ENCODE measurements at regions not wholly inside any gene's neighbourhood (a gene's known extent, or its start where the extent isn't known, plus 50 kb on each side); places are given as distances from the start of the nearest gene placed in this dataset.

DNA sequence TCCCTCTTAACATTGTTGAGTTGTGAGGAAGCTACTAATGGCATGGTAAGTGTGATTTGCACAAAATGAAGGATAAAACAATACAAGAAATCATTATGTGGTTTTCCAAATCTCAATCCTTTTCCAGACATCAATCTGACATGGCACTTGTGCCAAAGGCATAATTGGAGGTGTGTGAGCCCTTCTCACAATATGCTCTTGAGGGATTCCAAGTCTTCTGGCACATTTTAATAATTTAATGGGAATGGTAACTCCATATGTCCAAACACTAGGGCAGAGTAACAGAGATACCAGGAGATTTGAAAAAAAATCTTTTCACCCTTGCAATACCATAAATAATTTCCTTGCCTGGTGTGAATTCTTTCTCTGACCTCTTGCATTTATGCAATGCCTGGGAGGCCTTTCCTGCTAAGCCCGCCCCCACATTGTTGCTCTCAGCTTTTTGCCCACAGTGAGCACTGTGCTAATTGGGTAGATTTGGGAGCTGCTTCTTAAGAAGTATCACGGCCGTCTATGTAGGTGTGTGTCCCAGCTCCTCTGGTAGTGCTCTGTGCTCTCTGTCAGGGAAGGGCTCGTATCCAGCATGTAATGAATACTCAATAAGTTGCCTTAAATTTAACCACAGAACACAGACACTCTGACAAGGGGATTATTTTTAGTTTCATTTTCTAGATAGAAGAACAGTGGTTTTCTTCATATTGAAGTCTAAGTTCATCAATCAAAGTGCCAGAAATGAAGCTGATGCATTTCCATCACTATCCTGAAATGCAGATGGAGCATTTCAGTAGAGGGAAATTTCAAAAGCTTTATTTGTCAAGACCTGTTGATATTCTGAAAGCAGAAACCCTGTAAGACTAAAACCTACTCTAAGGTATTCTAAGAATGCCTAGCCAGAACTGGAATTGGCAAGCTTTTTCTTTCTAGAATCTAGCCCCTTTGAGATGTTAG is 54.4 kb upstream of the CEP85L start (continued):
- TF ChIP-seq ZNF114 (CRISPR knock-in tag; IDR thresholded peaks at IDR 0.05), result no peak
- TF ChIP-seq, protein P1, sequence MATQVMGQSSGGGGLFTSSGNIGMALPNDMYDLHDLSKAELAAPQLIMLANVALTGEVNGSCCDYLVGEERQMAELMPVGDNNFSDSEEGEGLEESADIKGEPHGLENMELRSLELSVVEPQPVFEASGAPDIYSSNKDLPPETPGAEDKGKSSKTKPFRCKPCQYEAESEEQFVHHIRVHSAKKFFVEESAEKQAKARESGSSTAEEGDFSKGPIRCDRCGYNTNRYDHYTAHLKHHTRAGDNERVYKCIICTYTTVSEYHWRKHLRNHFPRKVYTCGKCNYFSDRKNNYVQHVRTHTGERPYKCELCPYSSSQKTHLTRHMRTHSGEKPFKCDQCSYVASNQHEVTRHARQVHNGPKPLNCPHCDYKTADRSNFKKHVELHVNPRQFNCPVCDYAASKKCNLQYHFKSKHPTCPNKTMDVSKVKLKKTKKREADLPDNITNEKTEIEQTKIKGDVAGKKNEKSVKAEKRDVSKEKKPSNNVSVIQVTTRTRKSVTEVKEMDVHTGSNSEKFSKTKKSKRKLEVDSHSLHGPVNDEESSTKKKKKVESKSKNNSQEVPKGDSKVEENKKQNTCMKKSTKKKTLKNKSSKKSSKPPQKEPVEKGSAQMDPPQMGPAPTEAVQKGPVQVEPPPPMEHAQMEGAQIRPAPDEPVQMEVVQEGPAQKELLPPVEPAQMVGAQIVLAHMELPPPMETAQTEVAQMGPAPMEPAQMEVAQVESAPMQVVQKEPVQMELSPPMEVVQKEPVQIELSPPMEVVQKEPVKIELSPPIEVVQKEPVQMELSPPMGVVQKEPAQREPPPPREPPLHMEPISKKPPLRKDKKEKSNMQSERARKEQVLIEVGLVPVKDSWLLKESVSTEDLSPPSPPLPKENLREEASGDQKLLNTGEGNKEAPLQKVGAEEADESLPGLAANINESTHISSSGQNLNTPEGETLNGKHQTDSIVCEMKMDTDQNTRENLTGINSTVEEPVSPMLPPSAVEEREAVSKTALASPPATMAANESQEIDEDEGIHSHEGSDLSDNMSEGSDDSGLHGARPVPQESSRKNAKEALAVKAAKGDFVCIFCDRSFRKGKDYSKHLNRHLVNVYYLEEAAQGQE (IDR thresholded peaks at IDR 0.05; ENCODE audit: unreplicated experiment), result no peak
- no peak for TF ChIP-seq JUNB (IDR thresholded peaks at IDR 0.05; ENCODE audit: unreplicated experiment)
- TF ChIP-seq, protein P2, sequence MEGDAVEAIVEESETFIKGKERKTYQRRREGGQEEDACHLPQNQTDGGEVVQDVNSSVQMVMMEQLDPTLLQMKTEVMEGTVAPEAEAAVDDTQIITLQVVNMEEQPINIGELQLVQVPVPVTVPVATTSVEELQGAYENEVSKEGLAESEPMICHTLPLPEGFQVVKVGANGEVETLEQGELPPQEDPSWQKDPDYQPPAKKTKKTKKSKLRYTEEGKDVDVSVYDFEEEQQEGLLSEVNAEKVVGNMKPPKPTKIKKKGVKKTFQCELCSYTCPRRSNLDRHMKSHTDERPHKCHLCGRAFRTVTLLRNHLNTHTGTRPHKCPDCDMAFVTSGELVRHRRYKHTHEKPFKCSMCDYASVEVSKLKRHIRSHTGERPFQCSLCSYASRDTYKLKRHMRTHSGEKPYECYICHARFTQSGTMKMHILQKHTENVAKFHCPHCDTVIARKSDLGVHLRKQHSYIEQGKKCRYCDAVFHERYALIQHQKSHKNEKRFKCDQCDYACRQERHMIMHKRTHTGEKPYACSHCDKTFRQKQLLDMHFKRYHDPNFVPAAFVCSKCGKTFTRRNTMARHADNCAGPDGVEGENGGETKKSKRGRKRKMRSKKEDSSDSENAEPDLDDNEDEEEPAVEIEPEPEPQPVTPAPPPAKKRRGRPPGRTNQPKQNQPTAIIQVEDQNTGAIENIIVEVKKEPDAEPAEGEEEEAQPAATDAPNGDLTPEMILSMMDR (conservative IDR thresholded peaks at IDR 0.05; ENCODE audit: low read depth in 2 of 2), result no peak
- no peak for TF ChIP-seq STAT1 (IDR thresholded peaks at IDR 0.05; ENCODE audit: unreplicated experiment)
- TF ChIP-seq ZNF331 (CRISPR knock-in tag; IDR thresholded peaks at IDR 0.05; ENCODE audit: low read depth), result no peak
- TF ChIP-seq POLR2AphosphoS5 (IDR thresholded peaks at IDR 0.05; ENCODE audit: low read depth), result no peak

DNA sequence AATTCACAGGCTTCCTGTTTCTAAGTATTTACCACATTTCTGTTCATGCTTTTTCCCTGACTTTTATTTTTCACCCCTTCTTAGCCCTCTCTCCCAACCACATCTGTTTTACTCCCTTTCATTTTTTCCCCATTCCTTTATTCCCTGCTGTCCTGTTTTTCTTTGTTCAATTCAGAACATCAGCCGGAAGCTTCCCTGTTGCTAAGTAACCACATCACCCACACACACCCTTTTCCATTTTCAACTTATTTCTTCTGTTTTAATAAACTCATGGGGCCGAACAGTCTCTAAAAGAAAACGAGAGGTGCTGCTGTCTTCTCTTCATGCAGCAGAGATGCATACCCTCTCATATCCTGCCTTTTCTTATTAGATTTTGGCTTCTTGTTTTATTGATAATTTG is 53.5 kb upstream of the CEP85L start:
- Mint-ChIP-seq H3K27ac (peak overlapping the region; percentile 10), H3K9me3 (no peaks in the 10 kb centered on the region), H3K27me3 (ENCODE audit: insufficient read depth, low read depth, poor library complexity) (no peaks in the 10 kb centered on the region), H3K4me3 (no peak overlapping the region), H3K4me1 (peaks cover 35% of the 10 kb centered on the region), H3K36me3 (ENCODE audit: low read depth) (no peaks in the 10 kb centered on the region)
- DNase-seq (ENCODE audit: low spot score) (peak; percentile 30), ATAC-seq (no peak)
- H3K36me3 ChIP-seq (ENCODE audit: insufficient read depth), result no peaks in the 10 kb centered on the region
- H3K9me2 ChIP-seq (ENCODE audit: insufficient read depth), result no peaks in the 10 kb centered on the region
- peak overlapping the region; percentile 71 for H3K27ac ChIP-seq (ENCODE audit: low read depth)
- H3F3A ChIP-seq (replicated peaks; ENCODE audit: low read depth), result no peaks in the 10 kb centered on the region
- H3K4me3 ChIP-seq, result no peak overlapping the region
- no peak overlapping the region for H2AFZ ChIP-seq
- no peaks in the 10 kb centered on the region for H3K27me3 ChIP-seq (ENCODE audit: insufficient read depth)
- H3K79me2 ChIP-seq (replicated peaks; ENCODE audit: insufficient read depth), result no peaks in the 10 kb centered on the region
- peaks cover 39% of the 10 kb centered on the region for H3K4me1 ChIP-seq (ENCODE audit: insufficient read depth)
- no peaks in the 10 kb centered on the region for H4K20me1 ChIP-seq (replicated peaks; ENCODE audit: insufficient read depth)
- H3K4me2 ChIP-seq, result peak overlapping the region; percentile 69
- TF ChIP-seq CREB1 (CRISPR knock-in tag; IDR thresholded peaks at IDR 0.05; ENCODE audit: low read depth), result no peak
- no peak for TF ChIP-seq NANOG (IDR thresholded peaks at IDR 0.05; ENCODE audit: borderline replicate concordance)
- no peak for TF ChIP-seq ZNF331 (CRISPR knock-in tag; IDR thresholded peaks at IDR 0.05; ENCODE audit: low read depth)
- TF ChIP-seq, protein P3, sequence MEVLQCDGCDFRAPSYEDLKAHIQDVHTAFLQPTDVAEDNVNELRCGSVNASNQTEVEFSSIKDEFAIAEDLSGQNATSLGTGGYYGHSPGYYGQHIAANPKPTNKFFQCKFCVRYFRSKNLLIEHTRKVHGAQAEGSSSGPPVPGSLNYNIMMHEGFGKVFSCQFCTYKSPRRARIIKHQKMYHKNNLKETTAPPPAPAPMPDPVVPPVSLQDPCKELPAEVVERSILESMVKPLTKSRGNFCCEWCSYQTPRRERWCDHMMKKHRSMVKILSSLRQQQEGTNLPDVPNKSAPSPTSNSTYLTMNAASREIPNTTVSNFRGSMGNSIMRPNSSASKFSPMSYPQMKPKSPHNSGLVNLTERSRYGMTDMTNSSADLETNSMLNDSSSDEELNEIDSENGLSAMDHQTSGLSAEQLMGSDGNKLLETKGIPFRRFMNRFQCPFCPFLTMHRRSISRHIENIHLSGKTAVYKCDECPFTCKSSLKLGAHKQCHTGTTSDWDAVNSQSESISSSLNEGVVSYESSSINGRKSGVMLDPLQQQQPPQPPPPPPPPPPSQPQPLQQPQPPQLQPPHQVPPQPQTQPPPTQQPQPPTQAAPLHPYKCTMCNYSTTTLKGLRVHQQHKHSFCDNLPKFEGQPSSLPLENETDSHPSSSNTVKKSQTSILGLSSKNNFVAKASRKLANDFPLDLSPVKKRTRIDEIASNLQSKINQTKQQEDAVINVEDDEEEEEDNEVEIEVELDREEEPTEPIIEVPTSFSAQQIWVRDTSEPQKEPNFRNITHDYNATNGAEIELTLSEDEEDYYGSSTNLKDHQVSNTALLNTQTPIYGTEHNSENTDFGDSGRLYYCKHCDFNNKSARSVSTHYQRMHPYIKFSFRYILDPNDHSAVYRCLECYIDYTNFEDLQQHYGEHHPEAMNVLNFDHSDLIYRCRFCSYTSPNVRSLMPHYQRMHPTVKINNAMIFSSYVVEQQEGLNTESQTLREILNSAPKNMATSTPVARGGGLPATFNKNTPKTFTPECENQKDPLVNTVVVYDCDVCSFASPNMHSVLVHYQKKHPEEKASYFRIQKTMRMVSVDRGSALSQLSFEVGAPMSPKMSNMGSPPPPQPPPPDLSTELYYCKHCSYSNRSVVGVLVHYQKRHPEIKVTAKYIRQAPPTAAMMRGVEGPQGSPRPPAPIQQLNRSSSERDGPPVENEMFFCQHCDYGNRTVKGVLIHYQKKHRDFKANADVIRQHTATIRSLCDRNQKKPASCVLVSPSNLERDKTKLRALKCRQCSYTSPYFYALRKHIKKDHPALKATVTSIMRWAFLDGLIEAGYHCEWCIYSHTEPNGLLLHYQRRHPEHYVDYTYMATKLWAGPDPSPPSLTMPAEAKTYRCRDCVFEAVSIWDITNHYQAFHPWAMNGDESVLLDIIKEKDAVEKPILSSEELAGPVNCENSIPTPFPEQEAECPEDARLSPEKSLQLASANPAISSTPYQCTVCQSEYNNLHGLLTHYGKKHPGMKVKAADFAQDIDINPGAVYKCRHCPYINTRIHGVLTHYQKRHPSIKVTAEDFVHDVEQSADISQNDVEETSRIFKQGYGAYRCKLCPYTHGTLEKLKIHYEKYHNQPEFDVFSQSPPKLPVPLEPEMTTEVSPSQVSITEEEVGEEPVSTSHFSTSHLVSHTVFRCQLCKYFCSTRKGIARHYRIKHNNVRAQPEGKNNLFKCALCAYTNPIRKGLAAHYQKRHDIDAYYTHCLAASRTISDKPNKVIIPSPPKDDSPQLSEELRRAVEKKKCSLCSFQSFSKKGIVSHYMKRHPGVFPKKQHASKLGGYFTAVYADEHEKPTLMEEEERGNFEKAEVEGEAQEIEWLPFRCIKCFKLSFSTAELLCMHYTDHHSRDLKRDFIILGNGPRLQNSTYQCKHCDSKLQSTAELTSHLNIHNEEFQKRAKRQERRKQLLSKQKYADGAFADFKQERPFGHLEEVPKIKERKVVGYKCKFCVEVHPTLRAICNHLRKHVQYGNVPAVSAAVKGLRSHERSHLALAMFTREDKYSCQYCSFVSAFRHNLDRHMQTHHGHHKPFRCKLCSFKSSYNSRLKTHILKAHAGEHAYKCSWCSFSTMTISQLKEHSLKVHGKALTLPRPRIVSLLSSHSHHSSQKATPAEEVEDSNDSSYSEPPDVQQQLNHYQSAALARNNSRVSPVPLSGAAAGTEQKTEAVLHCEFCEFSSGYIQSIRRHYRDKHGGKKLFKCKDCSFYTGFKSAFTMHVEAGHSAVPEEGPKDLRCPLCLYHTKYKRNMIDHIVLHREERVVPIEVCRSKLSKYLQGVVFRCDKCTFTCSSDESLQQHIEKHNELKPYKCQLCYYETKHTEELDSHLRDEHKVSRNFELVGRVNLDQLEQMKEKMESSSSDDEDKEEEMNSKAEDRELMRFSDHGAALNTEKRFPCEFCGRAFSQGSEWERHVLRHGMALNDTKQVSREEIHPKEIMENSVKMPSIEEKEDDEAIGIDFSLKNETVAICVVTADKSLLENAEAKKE (CRISPR knock-in tag; IDR thresholded peaks at IDR 0.05), result no peak
- TF ChIP-seq EZH2 (IDR thresholded peaks at IDR 0.05; ENCODE audit: low read depth, unreplicated experiment), result no peak
